Stimulated activated CD4-positive, alpha-beta T cell treated with anti-CD3 and anti-CD28 coated beads, Interleukin-2, amount 100 ng/mL, for 48 hours (primary cell): ENCODE measurements at regions not wholly inside any gene's neighbourhood (a gene's known extent, or its start where the extent isn't known, plus 50 kb on each side); places are given as distances from the start of the nearest gene placed in this dataset.
"Not testable (repeated sequence)": the region's sequence is repeated elsewhere in the genome, so short reads cannot be mapped to it uniquely, and the experiment has no call there.

ENCODE experiments used
- DNase-seq, 2 donors: peaks; one replicate each; pipeline ENCODE4 v3.0.0-alpha.2; 2020

DNA sequence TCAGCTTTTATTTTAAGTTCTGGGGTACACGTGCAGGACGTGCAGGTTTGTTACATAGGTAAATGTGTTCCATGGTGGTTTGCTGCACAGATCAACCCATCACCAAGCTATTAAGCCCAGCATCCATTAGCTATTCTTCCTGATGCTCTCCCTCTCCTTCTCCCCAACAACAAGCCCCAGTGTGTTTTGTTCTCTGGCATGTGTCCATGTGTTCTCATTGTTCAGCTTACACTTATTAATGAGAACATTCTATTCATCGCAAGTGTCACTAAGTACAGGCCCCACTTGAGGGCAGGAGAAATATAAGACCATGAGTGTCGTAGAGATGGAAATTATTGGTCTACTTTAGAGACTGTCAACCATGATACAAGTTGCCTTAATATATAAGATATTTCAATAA lies 615.1 kb downstream of the CDH8 start:
- no peak for DNase-seq

GRCh38 chr16:61419791-61420190 lies 616.4 kb downstream of the CDH8 start:
- DNase-seq, result no peak

DNA sequence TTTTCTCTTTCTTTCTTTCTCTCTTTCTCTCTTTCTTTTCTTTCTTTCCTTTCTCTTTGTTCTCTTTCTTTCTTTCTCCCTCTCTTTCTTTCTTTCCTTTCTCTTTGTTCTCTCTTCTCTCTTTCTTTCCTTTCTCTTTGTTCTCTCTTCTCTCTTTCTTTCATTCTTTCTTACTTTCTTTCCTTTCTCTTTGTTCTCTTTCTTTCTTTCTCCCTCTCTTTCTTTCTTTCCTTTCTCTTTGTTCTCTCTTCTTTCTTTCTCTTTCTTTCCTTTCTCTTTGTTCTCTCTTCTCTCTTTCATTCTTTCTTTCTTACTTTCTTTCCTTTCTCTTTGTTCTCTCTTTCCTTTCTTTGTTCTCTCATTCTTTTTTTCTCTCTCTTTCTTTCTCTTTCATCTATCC lies 617.4 kb downstream of the CDH8 start:
- DNase-seq, result not testable (repeated sequence)

DNA sequence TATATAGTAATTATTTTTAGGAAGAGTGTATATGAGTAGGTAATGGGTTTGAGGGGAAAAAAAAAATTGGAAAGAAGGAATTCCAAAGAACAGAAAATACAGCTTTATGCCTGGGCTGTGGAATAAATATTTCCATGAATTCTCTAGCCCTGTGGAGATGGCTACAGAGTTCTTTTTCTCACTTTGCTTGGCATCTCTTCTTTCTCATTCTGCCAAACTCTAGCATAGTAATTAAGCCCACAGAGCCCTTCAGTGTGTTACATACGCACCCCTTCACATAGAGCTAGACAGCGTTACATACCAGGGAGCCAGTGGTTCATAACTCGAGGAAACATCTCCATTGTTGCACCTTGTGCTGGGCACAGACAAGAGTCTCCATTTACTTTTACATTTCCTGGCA lies 621.1 kb downstream of the CDH8 start:
- DNase-seq, result no peak

DNA sequence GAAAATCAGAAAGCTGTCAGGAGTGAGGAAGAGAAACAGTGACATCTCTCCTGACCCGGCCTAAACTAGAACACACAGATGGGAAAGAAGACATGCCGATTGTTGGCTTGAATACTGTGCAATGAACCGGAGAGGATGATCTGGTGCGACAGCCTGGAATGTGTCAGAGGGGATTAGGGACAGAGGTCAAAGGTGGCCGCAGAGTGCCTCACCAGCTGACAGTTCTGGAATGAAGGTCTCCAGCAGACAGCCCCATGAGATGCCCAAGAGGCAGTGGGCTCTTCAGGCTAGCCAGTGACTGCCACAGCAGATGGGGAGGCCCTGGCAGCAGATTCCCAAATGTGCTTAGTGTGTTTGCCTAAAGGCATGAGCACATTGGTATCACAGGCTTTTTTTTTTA lies 623.2 kb downstream of the CDH8 start:
- no peak for DNase-seq

DNA sequence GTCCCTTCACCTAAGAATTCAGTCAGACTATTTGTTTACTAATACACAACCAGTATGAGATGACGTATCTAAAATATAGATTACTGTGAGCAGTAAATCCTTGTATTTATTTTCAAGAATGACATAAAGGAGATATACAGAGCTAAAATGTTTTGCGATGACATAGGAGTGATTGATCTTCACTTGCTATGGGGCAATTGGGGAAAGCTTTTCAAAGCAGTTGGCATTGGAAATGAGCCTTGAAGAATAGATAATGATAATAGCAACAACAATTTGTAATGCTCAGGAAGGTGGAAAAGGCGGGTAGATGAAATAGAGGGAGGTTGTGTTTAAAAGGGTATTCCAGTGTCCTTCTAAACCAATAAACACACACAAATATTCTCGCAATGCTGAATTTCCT lies 623.7 kb downstream of the CDH8 start:
- no peak for DNase-seq

DNA sequence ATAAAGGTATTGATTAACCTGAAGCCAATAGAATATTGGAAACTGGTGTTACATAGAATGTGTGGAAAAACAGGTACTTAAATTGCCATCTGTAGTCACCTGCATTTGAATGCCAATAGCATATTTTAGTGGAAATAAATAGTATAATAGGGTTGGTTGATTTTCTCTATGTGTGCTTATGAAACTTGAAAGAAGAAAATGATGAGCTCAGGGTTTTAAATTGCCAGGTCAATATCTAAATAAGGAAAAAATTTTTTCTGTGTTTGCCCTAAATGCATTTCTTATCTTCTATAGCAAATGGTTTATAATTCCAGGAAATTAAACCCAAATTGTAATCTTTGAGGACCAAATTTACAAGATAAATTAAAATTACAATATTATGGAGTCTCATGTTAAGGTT lies 626.6 kb downstream of the CDH8 start:
- DNase-seq, result no peak

GRCh38 chr16:61403386-61403785 lies 632.9 kb downstream of the CDH8 start:
- no peak for DNase-seq

DNA sequence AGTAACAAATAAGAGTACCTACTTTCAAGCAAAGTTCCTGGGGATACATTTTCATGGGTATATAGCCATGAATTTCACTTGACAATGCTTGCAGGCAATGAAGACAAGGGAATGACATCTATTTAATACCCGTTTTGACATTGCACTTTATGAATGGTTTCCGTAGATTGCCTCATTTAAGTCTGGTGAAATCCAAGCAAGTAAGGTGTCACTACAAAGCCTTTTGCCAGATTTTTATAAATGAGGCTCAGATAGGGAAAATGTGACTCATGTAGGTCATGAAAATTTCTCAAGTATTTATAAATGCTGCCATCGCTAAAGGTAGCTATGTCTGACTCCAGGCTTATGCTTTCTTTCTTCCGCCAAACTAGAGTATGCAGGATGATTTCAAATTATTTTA lies 644.3 kb downstream of the CDH8 start:
- no peak for DNase-seq

GRCh38 chr16:61390965-61391637 lies 645.1 kb downstream of the CDH8 start:
- DNase-seq, result no peak

- no peak for DNase-seq
Measured at GRCh38 chr16:61385392-61386071, 650.7 kb downstream of the CDH8 start.

DNA sequence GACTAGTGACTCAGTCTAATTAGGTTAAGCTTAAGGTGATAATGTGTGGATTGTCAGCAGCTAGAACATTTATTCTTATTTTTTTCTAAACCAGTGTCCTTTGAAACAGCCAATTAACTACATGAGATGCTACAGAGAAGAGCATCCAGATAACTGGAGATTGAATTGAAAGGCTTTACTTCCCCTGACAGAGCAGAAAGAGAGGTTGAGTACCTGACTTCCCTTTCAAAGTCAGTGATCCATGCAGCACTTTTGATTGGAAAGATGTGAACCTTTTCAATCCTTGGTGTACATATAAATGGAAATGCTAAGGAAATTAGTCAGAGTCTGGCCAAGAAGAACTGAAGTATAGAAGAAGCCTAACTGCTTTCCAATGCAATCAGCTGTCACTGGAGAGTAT lies 653.8 kb downstream of the CDH8 start:
- no peak for DNase-seq

GRCh38 chr16:61379311-61379710 lies 656.9 kb downstream of the CDH8 start:
- DNase-seq, result no peak

- no peak for DNase-seq
Measured at GRCh38 chr16:61374071-61374470, 662.2 kb downstream of the CDH8 start.

GRCh38 chr16:61371881-61372280 lies 664.4 kb downstream of the CDH8 start:
- DNase-seq, result no peak

- no peak for DNase-seq
Measured at GRCh38 chr16:61371388-61371787, 664.9 kb downstream of the CDH8 start.

DNA sequence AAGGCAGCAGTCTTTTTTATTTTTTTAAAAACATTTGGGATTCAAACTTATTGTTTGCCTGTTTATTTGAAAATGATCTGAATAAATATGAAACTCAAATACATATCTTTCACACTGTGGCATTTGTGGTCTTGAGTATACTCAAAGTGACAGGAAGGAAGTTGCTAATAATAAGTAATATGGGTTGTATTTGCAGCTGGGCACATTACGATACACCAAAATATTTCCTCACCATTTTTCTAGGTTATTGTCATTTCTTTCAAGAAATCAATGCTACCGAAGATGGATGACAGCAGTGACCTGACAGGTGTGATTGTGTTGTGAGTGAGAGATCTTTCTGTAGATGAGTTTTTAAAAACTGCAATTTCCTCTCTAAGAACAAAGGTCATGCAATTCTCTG lies 665.7 kb downstream of the CDH8 start:
- no peak for DNase-seq

- DNase-seq, result no peak
Measured at GRCh38 chr16:61366006-61366405, 670.2 kb downstream of the CDH8 start.

GRCh38 chr16:61364990-61365389 lies 671.2 kb downstream of the CDH8 start:
- no peak for DNase-seq

GRCh38 chr16:61362585-61362984 lies 673.7 kb downstream of the CDH8 start:
- no peak for DNase-seq

DNA sequence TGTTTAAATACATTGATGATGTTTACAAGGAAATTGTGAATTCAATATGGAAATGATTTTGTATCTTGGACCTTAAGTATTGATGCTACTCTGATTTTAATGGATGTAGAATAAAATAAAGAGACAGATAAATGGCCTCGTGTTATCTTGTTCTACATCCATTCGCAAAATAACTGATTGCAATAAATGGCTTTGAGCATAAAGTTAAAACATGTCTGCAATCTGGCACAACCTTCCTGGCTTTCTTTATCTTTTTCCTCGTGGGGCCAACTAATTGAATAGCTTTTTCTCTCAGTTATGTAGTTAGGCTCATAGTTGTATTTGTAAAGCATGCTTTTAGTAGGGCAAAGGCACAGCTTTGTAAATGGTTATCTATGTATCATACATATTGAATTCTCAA lies 691.4 kb downstream of the CDH8 start:
- no peak for DNase-seq

- no peak for DNase-seq
Measured at GRCh38 chr16:61332461-61332860, 703.8 kb downstream of the CDH8 start.

- no peak for DNase-seq
Measured at GRCh38 chr16:61324044-61324443, 712.2 kb downstream of the CDH8 start.

- DNase-seq, result no peak
Measured at GRCh38 chr16:61323456-61323855, 712.8 kb downstream of the CDH8 start.

- no peak for DNase-seq
Measured at GRCh38 chr16:61320791-61321190, 715.4 kb downstream of the CDH8 start.
